AG04450 (cell line): ENCODE measurements at regions not wholly inside any gene's neighbourhood (a gene's known extent, or its start where the extent isn't known, plus 50 kb on each side); places are given as distances from the start of the nearest gene placed in this dataset.
"Not testable (repeated sequence)": the region's sequence is repeated elsewhere in the genome, so short reads cannot be mapped to it uniquely, and the experiment has no call there.

Experiments
- CTCF ChIA-PET: fragments of 300-600, 350-600 bp; formaldehyde crosslinking; extraction: SDS; loops from one replicate; lab custom pipeline; 2022; ENCODE audit warnings: antibody characterized with exemption, inconsistent platforms; lab: Charles Lee
- POLR2A ChIA-PET: fragments of 350-600 bp; formaldehyde crosslinking; extraction: SDS; loops from one replicate; lab custom pipeline; 2021; ENCODE audit warnings: antibody characterized with exemption, inconsistent platforms; lab: Yijun Ruan, JAX
- DNase-seq: peaks from one replicate; pipeline ENCODE4 v3.0.0-alpha.2; 2011; ENCODE audit warnings: low read depth, low spot score
- H3K27ac ChIP-seq: one replicate; pipeline ENCODE4 v1.5.1; 2012; ENCODE audit warnings: low read depth, low read length, control low read depth
- H3K27me3 ChIP-seq: one replicate; pipeline ENCODE4 v1.6.0; 2012; ENCODE audit warnings: low read length; ENCODE audit not compliant: control insufficient read depth, insufficient read depth
- H3K4me3 ChIP-seq: 2 replicates; pipeline ENCODE4 v1.5.1; 2011; ENCODE audit warnings: mild to moderate bottlenecking, low read depth, low read length, control low read depth
- H3K9me3 ChIP-seq: 2 replicates; pipeline ENCODE4 v1.5.1; 2012; ENCODE audit warnings: low read length; ENCODE audit not compliant: control insufficient read depth, insufficient read depth
- TF ChIP-seq, protein P1 (sequence below): IDR thresholded peaks from 2 replicates; pipeline ENCODE4 v1.5.1; 2011; ENCODE audit warnings: low read depth, low read length, control low read depth, inconsistent platforms

DNA sequence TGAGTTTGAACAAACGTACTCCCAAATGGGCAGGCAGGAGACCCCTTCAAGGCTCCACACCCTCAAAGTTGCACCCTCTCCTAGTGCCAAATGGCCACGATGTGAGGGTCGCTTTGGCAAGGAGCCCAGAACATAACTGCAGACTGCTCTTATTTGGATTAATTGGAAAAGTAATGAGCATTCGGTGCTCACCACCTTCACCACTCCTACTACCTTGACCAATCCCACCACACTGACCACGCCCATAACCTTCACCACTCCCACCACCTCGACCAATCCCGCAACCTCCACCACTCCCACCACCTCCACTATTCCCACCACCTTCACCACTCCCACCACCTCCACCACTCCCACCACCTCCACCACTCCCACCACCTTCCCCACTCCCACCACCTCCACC is 94.7 kb upstream of the PAX2 start:
- TF ChIP-seq, protein P1, sequence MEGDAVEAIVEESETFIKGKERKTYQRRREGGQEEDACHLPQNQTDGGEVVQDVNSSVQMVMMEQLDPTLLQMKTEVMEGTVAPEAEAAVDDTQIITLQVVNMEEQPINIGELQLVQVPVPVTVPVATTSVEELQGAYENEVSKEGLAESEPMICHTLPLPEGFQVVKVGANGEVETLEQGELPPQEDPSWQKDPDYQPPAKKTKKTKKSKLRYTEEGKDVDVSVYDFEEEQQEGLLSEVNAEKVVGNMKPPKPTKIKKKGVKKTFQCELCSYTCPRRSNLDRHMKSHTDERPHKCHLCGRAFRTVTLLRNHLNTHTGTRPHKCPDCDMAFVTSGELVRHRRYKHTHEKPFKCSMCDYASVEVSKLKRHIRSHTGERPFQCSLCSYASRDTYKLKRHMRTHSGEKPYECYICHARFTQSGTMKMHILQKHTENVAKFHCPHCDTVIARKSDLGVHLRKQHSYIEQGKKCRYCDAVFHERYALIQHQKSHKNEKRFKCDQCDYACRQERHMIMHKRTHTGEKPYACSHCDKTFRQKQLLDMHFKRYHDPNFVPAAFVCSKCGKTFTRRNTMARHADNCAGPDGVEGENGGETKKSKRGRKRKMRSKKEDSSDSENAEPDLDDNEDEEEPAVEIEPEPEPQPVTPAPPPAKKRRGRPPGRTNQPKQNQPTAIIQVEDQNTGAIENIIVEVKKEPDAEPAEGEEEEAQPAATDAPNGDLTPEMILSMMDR, result no peak
- Histone ChIP-seq H3K27me3 (peaks cover 36% of the 10 kb centered on the region), H3K27ac (no peak overlapping the region), H3K4me3 (no peak overlapping the region), H3K9me3 (no peaks in the 10 kb centered on the region; the same call in 1 of the 2 replicates)
- ChIA-PET CTCF (no interaction called here), POLR2A (no interaction called here)
- no peak for DNase-seq

DNA sequence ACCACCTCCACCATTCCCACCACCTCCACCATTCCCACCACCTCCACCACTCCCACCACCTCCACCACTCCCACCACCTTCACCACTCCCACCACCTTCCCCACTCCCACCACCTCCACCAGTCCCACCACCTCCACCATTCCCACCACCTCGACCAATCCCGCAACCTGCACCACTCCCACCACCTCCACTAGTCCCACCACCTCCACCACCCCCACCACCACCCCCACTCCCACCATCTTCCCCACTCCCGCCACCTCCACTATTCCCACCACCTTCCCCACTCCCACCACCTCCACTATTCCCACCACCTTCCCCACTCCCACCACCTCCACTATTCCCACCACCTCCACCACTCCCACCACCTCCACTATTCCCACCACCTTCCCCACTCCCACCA is 94.3 kb upstream of the PAX2 start:
- H3K27ac ChIP-seq, DNase-seq, H3K9me3 ChIP-seq, H3K4me3 ChIP-seq, CTCF ChIA-PET, POLR2A ChIA-PET: not testable (repeated sequence)
- H3K27me3 ChIP-seq, result peaks cover 39% of the 10 kb centered on the region

DNA sequence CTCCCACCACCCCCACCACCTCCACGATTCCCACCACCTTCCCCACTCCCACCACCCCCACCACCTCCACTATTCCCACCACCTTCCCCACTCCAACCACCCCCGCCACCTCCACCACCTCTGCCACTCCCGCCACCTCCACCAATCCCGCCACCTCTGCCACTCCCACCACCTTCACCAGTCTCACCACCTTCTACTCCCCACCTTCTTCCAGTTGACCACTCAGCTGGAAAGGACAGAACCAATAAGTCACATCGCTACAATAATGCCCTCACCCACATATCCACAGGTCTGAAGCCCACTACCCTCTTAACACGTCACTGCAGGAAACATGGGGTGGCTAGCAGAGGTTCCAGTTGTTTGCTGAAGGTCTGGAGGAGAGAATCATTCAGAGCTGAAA is 93.5 kb upstream of the PAX2 start:
- CTCF ChIA-PET, result no interaction called here
- Histone ChIP-seq H3K4me3 (no peak overlapping the region), H3K27me3 (peaks cover 38% of the 10 kb centered on the region), H3K27ac (no peak overlapping the region), H3K9me3 (peaks cover 3% of the 10 kb centered on the region; the same call in 1 of the 2 replicates)
- POLR2A ChIA-PET, result no interaction called here
- TF ChIP-seq, protein P1, result no peak
- no peak for DNase-seq

DNA sequence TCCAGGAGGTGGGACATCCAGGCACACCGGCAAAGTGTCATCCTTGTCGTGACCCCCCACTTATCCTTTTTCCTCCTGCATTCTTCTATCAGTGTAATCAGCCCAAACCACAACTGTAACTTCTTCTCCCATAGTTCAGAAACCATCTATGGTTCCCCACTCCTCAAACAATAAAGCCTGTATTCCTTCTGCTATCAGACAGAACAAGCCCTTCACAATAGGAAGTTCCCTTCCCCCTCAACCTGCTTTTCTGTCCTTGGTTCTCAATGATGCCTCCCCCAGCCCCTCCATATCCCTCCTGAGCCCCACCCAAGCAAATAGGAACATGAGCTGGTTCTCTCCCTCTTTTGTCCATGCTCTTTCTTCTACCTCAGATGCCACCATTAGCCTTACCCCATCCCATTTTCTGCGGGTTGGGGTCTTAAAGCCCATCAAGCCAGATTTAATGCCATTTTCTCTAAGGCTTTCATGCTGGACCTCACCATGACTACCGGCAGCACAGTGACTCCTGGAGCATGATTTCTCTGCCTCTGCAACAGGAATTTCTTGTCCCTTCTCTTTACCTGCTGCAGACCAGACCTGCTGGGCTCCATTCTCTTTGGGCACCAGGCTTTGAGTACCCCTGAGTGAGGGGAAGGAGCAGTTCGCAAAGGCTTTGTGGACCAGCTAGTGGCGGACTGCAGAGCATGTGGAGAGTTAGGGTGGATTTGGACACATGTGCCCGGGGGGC is 92.8 kb upstream of the PAX2 start:
- Histone ChIP-seq H3K4me3 (no peak overlapping the region), H3K27me3 (peaks cover 45% of the 10 kb centered on the region), H3K9me3 (peaks cover 3% of the 10 kb centered on the region; the same call in 1 of the 2 replicates), H3K27ac (no peak overlapping the region)
- ChIA-PET CTCF (no interaction called here), POLR2A (no interaction called here)
- TF ChIP-seq, protein P1, result no peak
- no peak for DNase-seq

DNA sequence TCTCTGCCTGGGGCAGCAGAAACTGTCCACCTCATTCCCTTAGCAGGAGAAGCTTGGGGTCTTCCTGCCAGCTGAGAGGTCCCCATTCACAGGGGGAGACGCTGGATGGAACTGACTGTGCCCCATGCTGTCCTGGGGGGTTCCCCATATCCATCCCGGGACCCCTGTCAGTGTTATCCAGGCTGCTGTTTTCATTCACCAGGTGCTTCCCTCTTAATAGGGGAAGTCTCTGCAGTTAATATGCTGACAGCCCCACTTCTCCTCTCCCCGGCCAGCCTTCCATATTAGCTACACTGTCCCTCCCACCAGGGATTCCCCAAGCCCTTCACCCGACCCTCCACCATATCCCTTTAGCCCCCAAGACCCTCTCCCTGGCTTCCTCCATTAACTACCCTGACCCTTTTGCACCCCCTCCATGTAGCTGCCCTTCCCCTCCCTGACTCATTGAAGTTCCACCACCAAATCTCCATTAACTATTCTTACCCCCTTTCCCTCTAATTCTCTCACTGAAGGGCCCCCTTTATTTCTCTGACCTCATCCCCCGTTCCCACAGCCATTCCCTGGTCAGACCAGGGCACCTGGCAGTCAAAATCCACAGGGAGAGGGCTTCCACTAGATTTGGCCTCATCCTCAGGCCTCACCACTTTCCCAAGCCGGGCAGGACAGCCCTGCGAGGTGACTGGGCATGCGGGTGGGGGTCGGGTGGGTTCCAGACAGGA is 92.0 kb upstream of the PAX2 start:
- POLR2A ChIA-PET, result no interaction called here
- TF ChIP-seq, protein P1, result no peak
- H3K27ac ChIP-seq, result no peak overlapping the region
- CTCF ChIA-PET, result no interaction called here
- DNase-seq, result no peak
- peaks cover 3% of the 10 kb centered on the region; the same call in 1 of the 2 replicates for H3K9me3 ChIP-seq
- H3K27me3 ChIP-seq, result peaks cover 53% of the 10 kb centered on the region
- no peak overlapping the region for H3K4me3 ChIP-seq
